GM12865 (cell line): ENCODE measurements at regions not wholly inside any gene's neighbourhood (a gene's known extent, or its start where the extent isn't known, plus 50 kb on each side); places are given as distances from the start of the nearest gene placed in this dataset.

ENCODE experiments used
- DNase-seq: peaks from one replicate; pipeline ENCODE4 v3.0.0; 2010; ENCODE audit warnings: low read depth
- H3K4me3 ChIP-seq: 2 replicates; pipeline ENCODE4 v1.5.1; 2011; ENCODE audit warnings: mild to moderate bottlenecking, low read depth, low read length, control low read depth
- CTCF ChIP-seq: IDR thresholded peaks from 2 replicates; pipeline ENCODE4 v1.5.1; 2011; ENCODE audit warnings: low read length, control low read depth, low read depth, inconsistent platforms; ENCODE audit not compliant: insufficient read depth; ENCODE audit errors: missing control alignments

GRCh38 chr1:217373761-217374701, 256.9 kb downstream of the GPATCH2 start:
- H3K4me3 ChIP-seq: no peak overlapping the region
- no peak for DNase-seq

GRCh38 chr1:217372049-217372970, 258.6 kb downstream of the GPATCH2 start:
- TF ChIP-seq CTCF: no peak
- DNase-seq: no peak
- no peak overlapping the region for H3K4me3 ChIP-seq

More at GRCh38 chr1:217373761-217374701, 256.9 kb downstream of the GPATCH2 start:
- no peak for TF ChIP-seq CTCF

GRCh38 chr1:217370757-217371156, 260.1 kb downstream of the GPATCH2 start:
- H3K4me3 ChIP-seq: no peak overlapping the region
- no peak for TF ChIP-seq CTCF
- DNase-seq: no peak

DNA sequence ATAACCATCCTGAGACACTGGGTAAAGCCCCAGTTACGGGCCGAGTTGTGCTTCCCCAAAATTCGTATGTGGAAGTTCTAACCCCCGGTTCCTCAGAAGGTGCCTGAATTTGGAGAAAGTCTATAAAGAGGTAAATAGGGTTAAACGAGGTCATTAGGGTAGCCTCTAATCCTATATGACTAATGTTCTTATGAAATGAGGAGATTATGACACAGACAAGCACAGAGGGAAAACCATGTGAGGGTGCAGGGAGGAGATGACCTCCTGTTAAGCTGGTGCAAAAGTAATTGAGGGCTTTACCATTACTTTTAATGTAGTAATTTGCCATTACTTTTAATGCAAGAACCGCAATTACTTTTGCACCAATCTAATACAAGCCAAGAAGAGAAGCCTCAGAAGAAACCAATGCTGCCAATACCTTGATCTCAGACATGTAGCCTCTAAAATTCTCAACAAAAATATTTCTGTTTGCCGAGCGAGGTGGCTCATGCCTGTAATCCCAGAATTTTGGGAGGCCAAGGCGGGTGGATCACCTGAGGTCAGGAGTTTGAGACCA, 260.8 kb downstream of the GPATCH2 start:
- DNase-seq: no peak
- no peak for TF ChIP-seq CTCF
- no peak overlapping the region for H3K4me3 ChIP-seq

DNA sequence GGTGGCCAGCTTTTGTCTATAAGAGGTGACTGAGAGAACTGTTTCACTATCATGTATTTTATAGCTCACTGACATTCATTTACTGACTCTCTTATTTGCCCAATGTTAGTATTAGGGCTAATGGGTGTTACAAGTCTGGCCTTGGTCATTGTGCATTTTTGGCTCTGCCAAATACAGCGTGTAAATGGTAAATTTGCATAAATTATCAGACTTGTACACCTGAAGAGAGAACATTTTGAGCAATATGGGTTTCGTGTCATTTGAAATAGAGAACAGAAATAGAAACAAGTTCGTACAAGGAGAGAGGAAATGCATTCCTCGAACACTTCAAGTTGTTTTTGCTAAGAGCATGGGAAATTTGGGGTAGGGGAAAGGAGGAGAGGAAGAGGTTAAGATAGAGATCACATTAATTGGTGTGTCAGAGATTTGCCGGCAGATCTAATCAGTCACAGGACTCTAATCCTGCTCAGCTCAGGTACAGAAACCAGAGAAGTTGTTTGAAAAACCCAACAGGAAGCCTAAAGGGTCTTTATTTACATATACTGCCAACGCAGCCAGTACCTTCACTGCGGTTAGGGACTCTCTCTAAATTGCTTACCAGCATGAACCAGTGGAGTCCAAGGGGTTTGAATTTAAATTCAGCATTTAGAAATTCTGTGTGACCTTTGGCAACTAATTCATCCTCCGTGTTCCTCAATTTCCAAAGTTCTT, 261.5 kb downstream of the GPATCH2 start:
- H3K4me3 ChIP-seq: no peak overlapping the region; the same call in 1 of the 2 replicates
- peak; percentile 52 for DNase-seq
- no peak for TF ChIP-seq CTCF

DNA sequence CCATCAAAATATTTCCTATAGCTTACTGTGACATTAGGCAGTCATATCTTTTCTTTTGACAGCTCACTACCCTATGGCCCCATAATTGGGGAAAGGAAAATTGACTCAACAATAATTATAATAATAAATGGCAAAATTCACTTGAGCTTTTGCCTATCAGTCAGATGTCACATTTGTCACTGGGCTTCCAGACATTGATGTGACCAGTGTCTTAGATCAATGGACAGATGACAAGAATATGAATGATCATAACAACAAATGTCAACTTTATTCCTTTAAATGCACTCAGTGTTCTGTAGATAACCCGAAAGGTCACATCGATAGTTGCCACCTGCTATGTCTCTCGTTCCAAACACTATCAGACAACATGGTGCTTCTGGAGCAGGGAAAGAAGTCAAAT, 266.7 kb downstream of the GPATCH2 start:
- DNase-seq: no peak
- no peak for TF ChIP-seq CTCF
- H3K4me3 ChIP-seq: no peak overlapping the region
